Dendritic cell treated with granulocyte-macrophage colony-stimulating factor and Interleukin-4, amounts not matched to agents 40 ng/mL and 50 ng/mL, for 4 days (primary cell): ENCODE measurements at regions not wholly inside any gene's neighbourhood (a gene's known extent, or its start where the extent isn't known, plus 50 kb on each side); places are given as distances from the start of the nearest gene placed in this dataset.
"Not testable (repeated sequence)": the region's sequence is repeated elsewhere in the genome, so short reads cannot be mapped to it uniquely, and the experiment has no call there.

Source experiments
- H3K27ac Mint-ChIP-seq: one replicate; pipeline ENCODE4 v1.8.0; 2022; ENCODE audit warnings: mild to moderate bottlenecking, mixed read lengths
- H3K27me3 Mint-ChIP-seq: one replicate; pipeline ENCODE4 v1.8.0; 2022; ENCODE audit warnings: mild to moderate bottlenecking, mixed read lengths
- H3K36me3 Mint-ChIP-seq: one replicate; pipeline ENCODE4 v1.8.0; 2022; ENCODE audit warnings: low read depth, mixed read lengths
- H3K4me1 Mint-ChIP-seq: one replicate; pipeline ENCODE4 v1.8.0; 2022; ENCODE audit warnings: low read depth, mixed read lengths
- H3K4me3 Mint-ChIP-seq: one replicate; pipeline ENCODE4 v1.8.0; 2022; ENCODE audit warnings: mild to moderate bottlenecking, moderate library complexity, mixed read lengths
- H3K9me3 Mint-ChIP-seq: one replicate; pipeline ENCODE4 v1.8.0; 2022; ENCODE audit warnings: mixed read lengths
- intact Hi-C: fragments of 100-400 bp; cut with micrococcal nuclease; formaldehyde crosslinking; loops from one replicate; pipeline ENCODE4 v1.15.0; 2022

DNA sequence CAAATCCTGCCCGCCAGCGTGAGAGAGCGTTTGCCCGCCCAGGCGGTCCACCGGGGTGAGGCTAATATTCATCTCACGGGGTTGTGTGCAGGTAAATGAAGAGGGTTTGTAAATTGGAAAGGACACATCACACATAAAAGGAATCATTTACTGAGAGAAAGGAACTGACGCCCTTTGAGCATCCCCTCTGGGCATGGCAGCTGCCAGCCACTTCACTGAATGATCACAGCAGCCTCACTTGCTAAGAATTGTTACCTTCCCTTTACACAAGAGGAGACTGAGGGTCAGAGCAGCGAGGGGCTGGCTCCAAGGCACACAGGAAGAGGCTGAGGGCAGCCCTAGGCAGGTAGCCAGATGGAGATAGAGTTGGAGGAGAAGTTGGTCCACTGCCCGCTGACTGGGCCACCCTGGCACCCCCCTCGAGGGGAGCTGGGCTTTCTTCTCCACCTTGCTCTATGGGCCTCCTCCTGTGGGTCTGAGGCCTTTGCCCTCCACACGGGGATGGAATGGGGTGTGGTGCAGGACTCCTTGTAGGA lies 96.0 kb downstream of the FOXD2 start:
- Mint-ChIP-seq H3K27me3 (peaks cover 50% of the 10 kb centered on the region), H3K27ac (no peak overlapping the region), H3K9me3 (no peaks in the 10 kb centered on the region), H3K4me1 (peaks cover 10% of the 10 kb centered on the region), H3K4me3 (no peak overlapping the region), H3K36me3 (no peaks in the 10 kb centered on the region)
- intact Hi-C loops = no loop called here

DNA sequence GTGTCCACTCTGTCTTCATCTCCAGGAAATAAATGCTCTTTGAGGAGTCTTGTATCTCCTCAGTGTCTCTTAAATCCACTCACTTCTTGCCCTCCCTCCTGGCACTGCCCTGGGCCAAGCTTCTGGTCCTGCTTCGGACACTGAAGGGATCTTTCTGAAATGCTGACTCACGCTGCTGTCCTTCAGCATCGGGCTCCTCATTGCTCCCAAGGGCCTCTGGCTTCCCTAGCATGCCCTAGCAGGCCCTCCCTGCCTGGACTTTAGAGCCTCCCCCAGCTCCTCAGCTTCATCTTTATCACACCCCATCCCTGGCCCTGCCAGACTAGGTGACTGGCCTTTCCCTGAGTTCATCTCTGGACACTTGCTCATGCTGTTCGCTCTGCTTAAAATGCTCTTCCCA lies 96.6 kb downstream of the FOXD2 start:
- intact Hi-C loops = no loop called here
- Mint-ChIP-seq H3K4me1 (peaks cover 10% of the 10 kb centered on the region), H3K27ac (no peak overlapping the region), H3K4me3 (no peak overlapping the region), H3K9me3 (no peaks in the 10 kb centered on the region), H3K36me3 (no peaks in the 10 kb centered on the region), H3K27me3 (peaks cover 50% of the 10 kb centered on the region)

DNA sequence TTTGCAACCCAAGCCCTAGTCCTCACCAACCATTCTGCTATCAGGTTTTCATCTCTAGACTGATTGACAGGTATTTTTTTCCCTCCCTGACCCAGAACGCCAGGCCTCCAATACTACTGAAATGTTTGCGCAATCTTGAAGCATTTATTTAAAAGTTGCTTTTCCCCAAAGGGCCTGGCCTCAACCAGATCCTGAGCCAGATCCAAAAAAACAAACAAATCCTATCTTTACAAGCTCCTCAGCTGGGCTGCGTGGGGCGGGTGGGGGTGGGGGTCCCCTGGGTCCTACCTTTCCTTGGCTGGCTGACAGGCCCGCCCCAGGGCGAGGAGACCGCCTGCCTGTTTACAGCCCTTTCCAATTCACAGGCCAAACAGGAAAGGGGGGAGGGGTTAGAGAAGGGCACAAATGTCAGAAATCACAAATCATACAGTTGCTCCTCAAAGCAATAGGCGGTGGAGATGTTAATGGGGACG lies 98.8 kb downstream of the FOXD2 start:
- Mint-ChIP-seq H3K36me3 (no peaks in the 10 kb centered on the region), H3K27ac (no peak overlapping the region), H3K4me1 (peaks cover 10% of the 10 kb centered on the region), H3K27me3 (peaks cover 40% of the 10 kb centered on the region), H3K9me3 (peaks cover 3% of the 10 kb centered on the region), H3K4me3 (no peak overlapping the region)
- intact Hi-C loops = no loop called here

DNA sequence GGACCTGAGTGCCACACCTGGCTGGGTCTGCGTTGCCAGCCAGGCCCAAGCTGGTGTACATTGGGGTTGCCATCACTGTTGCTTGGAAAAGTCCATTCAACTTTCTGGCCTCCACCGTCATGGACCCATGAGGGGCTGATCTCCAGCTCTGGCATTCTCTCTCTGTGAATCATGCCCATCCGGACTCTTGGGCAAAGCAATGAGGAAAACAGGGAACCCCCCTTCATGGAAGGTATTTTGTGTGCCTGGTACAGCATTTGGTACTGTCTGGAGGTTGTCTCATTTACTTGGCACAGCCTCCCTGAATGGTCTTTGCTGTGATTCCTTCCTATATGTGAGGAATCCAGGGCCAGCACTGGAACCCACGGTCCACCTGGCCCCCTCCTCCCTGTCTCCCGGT lies 99.4 kb downstream of the FOXD2 start:
- peaks cover 38% of the 10 kb centered on the region for H3K27me3 Mint-ChIP-seq
- intact Hi-C loops = no loop called here

DNA sequence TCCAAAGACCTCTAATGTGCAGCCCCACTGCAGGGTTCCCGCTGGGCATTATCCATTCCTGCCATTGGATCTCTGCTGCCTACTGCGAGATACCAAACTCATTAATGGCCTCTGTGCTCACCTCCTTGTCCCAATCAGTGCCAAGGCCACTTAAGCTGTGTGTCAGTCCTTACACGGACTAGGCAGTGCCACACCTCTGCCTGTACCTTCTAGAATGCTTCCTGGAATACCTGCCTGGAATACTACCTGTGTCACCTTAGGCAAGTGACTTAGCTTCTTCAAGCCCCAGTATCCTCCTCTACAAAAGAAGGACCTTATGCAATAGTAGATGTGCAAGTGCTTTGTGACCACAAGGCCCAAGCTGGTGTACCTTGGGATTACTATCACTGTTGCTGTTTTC lies 100.1 kb downstream of the FOXD2 start:
- peaks cover 9% of the 10 kb centered on the region for H3K9me3 Mint-ChIP-seq
- no peaks in the 10 kb centered on the region for H3K36me3 Mint-ChIP-seq
- peaks cover 31% of the 10 kb centered on the region for H3K27me3 Mint-ChIP-seq
- intact Hi-C loops = no loop called here
- peaks cover 8% of the 10 kb centered on the region for H3K4me1 Mint-ChIP-seq
- no peak overlapping the region for H3K4me3 Mint-ChIP-seq
- no peak overlapping the region for H3K27ac Mint-ChIP-seq

More for the DNA sequence above, 99.4 kb downstream of the FOXD2 start:
- Mint-ChIP-seq H3K4me1 (peaks cover 10% of the 10 kb centered on the region), H3K9me3 (peaks cover 9% of the 10 kb centered on the region), H3K4me3 (no peak overlapping the region), H3K36me3 (no peaks in the 10 kb centered on the region), H3K27ac (no peak overlapping the region)

DNA sequence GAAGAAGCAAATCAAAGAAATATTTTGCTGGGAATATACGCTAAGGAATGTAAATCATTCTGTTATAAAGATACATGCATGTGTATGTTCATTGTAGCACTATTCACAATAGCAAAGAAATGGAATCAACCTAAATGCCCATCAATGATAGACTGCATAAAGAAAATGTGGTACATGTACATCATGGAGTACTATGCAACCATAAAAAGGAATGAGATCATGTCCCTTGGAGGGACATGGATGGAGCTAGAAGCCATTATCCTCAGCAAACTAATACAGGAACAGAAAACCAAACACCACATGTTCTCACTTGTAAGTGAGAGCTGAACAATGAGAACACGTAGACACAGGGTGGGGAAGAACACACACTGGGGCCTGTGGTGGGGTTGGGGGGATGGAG lies 100.7 kb downstream of the FOXD2 start:
- H3K27ac Mint-ChIP-seq, intact Hi-C loops, H3K4me1 Mint-ChIP-seq, H3K4me3 Mint-ChIP-seq, H3K36me3 Mint-ChIP-seq, H3K9me3 Mint-ChIP-seq: not testable (repeated sequence)
- peaks cover 26% of the 10 kb centered on the region for H3K27me3 Mint-ChIP-seq

DNA sequence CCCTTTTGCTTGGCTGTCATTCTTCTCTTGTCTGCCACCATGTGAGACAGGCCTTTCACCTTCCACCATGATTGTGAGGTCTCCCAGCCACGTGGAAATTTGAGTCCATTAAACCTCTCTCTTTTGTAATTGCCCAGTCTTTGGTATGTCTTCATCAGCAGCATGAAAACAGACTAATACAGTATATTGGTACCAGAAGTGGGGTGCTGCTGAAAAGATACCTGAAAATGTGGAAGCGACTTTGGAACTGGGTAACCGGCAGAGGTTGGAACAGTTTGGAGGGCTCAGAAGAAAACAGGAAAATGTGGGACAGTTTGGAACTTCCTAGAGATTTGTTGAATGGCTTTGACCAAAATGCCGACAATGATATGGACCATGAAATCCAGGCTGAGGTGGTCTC lies 103.9 kb downstream of the FOXD2 start:
- H3K4me1 Mint-ChIP-seq, H3K27me3 Mint-ChIP-seq, intact Hi-C loops, H3K9me3 Mint-ChIP-seq, H3K27ac Mint-ChIP-seq, H3K36me3 Mint-ChIP-seq, H3K4me3 Mint-ChIP-seq: not testable (repeated sequence)

DNA sequence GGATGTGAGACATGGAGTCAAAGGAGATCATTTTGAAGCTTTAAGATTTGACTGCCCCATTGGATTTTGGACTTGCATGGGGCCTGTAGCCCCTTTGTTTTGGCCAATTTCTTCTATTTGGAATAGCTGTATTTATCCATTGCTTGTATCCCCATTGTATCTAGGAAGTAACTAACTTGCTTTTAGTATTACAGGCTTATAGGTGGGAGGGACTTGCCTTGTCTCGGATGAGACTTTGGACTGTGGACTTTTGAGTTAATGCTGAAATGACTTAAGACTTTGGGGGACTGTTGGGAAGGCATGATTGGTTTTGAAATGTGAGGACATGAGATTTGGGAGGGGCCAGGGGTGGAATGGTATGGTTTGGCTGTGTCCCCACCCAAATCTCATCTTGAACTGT lies 105.2 kb downstream of the FOXD2 start:
- H3K4me1 Mint-ChIP-seq, H3K4me3 Mint-ChIP-seq, H3K27me3 Mint-ChIP-seq, H3K27ac Mint-ChIP-seq, H3K9me3 Mint-ChIP-seq, intact Hi-C loops, H3K36me3 Mint-ChIP-seq: not testable (repeated sequence)

DNA sequence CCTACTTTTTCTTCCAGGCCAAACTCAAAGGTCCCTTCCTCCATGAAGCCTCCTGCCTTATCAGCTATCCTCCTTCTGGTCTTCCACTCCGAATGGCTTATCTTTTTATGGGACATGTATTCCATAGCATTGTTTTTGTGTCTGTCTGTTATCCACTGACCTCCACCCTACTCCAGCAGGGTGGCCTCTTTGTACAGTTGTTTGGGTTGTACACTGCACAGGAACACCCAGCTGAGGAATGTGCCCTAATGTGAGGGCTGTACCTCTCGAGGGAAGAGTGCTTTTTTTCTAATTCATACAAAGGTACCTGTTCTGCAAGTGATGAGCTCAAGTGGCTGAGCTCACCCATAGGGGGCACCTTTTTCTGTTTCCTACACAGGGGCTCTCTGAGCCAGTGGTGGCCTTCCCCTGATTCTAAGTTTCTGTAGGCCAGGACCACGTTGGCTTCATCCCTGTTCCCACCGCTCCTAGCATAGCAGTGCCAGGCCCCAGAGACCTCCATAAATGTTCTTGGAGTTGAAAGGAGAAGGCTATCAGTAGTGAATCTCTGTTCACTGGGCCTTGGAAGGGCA lies 108.2 kb downstream of the FOXD2 start:
- Mint-ChIP-seq H3K27ac (no peak overlapping the region), H3K4me1 (no peaks in the 10 kb centered on the region), H3K27me3 (no peaks in the 10 kb centered on the region), H3K9me3 (peaks cover 9% of the 10 kb centered on the region), H3K4me3 (no peak overlapping the region), H3K36me3 (no peaks in the 10 kb centered on the region)
- intact Hi-C loops = no loop called here

DNA sequence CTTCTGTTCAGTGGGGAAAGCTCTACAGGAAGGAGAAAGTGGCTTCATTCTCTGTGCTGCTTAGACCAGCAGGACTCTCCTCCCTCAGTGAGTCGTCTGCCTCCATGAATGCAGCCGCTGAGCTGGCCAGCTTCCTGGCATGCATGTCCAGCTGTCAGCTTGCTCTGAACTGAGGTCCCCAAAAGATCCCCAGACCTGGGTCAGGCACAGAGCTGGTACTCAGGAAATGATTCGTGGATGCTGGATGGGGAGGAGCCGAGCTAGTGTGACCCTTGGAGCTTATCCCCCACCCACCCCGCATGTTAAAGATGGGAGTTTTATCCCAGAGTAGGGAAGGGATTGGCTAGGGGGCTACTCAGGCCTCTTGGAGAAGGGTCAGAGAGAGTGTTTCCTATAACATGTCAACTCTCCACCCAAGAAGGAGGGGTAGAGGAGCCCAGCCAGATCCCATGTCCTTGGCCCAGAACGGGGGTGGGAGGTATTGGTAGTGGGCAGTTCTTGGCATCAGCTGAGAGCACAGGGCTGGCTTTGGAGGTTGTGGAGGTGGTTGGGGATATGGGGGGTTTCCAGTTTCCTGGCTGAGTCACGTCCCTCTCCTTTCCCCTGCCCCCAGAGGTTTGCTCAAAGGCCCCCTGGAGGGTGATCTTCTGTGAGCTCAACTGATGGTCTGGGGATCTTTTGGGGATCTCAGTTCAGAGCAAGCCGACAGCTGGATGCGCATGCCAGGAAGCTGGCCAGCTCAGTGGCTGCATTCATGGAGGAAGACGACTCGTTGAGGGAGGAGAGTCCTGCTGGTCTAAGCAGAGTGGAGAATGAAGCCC lies 110.1 kb downstream of the FOXD2 start:
- Mint-ChIP-seq H3K27ac (no peak overlapping the region), H3K36me3 (no peaks in the 10 kb centered on the region), H3K27me3 (no peaks in the 10 kb centered on the region), H3K4me1 (no peaks in the 10 kb centered on the region), H3K4me3 (no peak overlapping the region), H3K9me3 (no peaks in the 10 kb centered on the region)
- intact Hi-C loops = no loop called here

DNA sequence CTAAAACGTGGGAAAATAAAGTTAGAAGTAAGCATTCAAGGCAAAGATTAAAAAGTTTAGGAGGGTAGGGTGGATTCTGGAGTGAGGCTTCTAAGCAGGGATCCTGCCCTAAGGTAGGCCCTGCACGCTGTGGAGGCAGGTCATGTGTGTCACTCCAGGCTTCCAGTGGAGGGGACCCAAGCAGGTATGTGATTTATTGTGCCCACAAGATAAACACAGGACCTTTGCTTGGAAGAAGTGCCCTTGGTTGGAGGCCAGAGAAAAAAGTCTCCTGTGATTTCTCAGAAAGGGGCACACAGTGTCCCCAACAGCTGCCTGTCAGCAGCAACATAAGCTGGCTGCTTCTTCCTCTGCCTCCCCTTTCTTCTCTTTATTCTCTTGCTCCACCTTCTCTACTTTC lies 110.8 kb downstream of the FOXD2 start:
- H3K4me1 Mint-ChIP-seq = no peaks in the 10 kb centered on the region
- H3K36me3 Mint-ChIP-seq = no peaks in the 10 kb centered on the region
- H3K9me3 Mint-ChIP-seq = no peaks in the 10 kb centered on the region
- no peak overlapping the region for H3K27ac Mint-ChIP-seq
- no peak overlapping the region for H3K4me3 Mint-ChIP-seq
- intact Hi-C loops = no loop called here
- H3K27me3 Mint-ChIP-seq = no peaks in the 10 kb centered on the region

DNA sequence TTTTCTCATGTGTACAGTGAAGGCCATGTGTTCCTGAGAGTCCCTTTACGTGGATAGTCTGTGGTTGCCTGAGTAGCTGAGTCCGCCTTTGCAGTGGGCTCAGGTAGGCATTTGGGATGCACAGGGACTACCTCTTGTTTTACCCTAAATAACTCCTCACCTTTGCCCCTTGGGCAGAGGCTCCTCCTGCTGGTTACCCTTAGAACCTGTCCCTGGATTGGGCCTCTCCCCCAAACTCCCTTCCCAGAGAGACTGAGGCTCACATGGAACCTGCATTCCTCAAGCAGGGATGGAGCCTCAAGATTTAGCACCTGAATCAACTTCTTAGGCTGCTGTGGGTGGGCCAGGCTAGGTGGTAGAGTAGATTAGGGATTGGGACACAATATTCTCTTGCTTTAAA lies 111.7 kb downstream of the FOXD2 start:
- intact Hi-C loops = no loop called here
- H3K27me3 Mint-ChIP-seq = no peaks in the 10 kb centered on the region
- no peaks in the 10 kb centered on the region for H3K36me3 Mint-ChIP-seq
- no peak overlapping the region for H3K4me3 Mint-ChIP-seq
- no peaks in the 10 kb centered on the region for H3K9me3 Mint-ChIP-seq
- no peak overlapping the region for H3K27ac Mint-ChIP-seq
- no peaks in the 10 kb centered on the region for H3K4me1 Mint-ChIP-seq

DNA sequence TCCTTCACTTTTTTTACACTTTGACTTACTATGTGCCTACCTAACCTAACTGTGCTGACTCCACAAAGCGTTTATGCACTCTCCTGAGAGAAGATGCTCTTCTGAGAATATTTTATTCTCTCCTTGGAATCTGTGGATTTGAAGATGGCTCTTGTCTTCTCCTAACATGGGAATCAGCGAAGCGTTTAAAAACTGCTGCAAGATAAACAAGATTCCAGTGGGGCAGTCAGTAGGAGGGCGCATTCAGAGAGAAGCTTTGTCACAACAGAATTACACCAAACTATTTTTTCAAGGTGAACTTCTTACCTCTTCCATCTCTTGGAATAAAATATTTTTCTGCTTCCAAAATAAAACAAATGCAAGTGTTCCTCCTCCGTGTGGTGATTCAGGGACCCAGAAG lies 113.1 kb downstream of the FOXD2 start:
- Mint-ChIP-seq H3K36me3 (no peaks in the 10 kb centered on the region), H3K9me3 (no peaks in the 10 kb centered on the region), H3K4me3 (no peak overlapping the region), H3K27ac (no peak overlapping the region), H3K27me3 (peaks cover 2% of the 10 kb centered on the region), H3K4me1 (no peaks in the 10 kb centered on the region)
- intact Hi-C loops = no loop called here

DNA sequence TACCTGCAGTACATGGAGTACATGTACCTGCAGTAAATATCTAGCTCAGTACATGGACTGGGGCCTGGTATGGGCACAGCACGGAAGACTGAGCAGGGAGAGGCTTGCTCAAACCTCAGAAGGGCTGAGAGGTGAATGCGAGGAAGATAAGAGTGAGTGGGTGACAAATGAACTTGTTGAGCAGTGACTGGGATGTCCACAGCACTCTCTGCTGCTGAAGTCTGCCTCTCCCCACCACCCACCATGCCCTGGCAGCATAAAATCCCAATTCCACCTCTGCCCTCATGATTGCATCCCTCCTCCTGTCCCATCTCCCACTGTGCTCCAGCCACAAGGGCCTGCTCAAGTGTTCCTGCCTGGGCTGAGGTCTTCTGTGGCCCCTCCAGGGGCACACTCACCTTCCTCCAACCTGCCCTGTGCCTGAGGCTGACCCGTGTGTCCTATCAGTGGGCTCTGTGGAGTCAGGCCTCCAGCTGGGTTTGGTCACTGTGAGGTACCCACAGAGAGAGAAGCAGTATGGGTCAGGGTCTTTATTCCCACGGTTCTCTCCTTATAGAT lies 114.2 kb downstream of the FOXD2 start:
- no peaks in the 10 kb centered on the region for H3K9me3 Mint-ChIP-seq
- H3K4me3 Mint-ChIP-seq = no peak overlapping the region
- no peak overlapping the region for H3K27ac Mint-ChIP-seq
- no peaks in the 10 kb centered on the region for H3K4me1 Mint-ChIP-seq
- intact Hi-C loops = no loop called here
- peaks cover 4% of the 10 kb centered on the region for H3K27me3 Mint-ChIP-seq
- H3K36me3 Mint-ChIP-seq = no peaks in the 10 kb centered on the region
